Ectodermal cell (in vitro differentiated cells): ENCODE measurements at regions not wholly inside any gene's neighbourhood (a gene's known extent, or its start where the extent isn't known, plus 50 kb on each side); places are given as distances from the start of the nearest gene placed in this dataset.

Experiments used
- H3K27ac ChIP-seq: 2 replicates; pipeline ENCODE4 v1.7.0; 2013; ENCODE audit warnings: mild to moderate bottlenecking, low read depth, low read length; ENCODE audit not compliant: insufficient read depth, poor library complexity, severe bottlenecking
- H3K27me3 ChIP-seq: 2 replicates; pipeline ENCODE4 v1.7.0; 2013; ENCODE audit warnings: mild to moderate bottlenecking, low read length; ENCODE audit not compliant: insufficient read depth, control insufficient read depth, poor library complexity, severe bottlenecking
- H3K36me3 ChIP-seq: one replicate; pipeline ENCODE4 v1.7.0; 2013; ENCODE audit warnings: low read length; ENCODE audit not compliant: control insufficient read depth, insufficient read depth
- H3K4me1 ChIP-seq: one replicate; pipeline ENCODE4 v1.7.0; 2013; ENCODE audit warnings: low read length; ENCODE audit not compliant: control insufficient read depth, insufficient read depth
- H3K4me3 ChIP-seq: 2 replicates; pipeline ENCODE4 v1.7.0; 2013; ENCODE audit warnings: low read depth, low read length, control low read depth; ENCODE audit not compliant: insufficient read depth
- H3K9me3 ChIP-seq: 2 replicates; pipeline ENCODE4 v1.7.0; 2013; ENCODE audit warnings: mild to moderate bottlenecking, low read length, moderate library complexity; ENCODE audit not compliant: control insufficient read depth
- WGBS, 2 experiments: methylation state at CpG; one replicate each; pipeline ENCODE4 v1.1.7; 2013; ENCODE audit warnings: missing lambda C conversion rate in 2 of 2; 5-methylcytosine and 5-hydroxymethylcytosine counted together

- no peaks in the 10 kb centered on the region for H3K27me3 ChIP-seq
- no peaks in the 10 kb centered on the region for H3K9me3 ChIP-seq
- peaks cover 9% of the 10 kb centered on the region for H3K4me1 ChIP-seq
- WGBS, 2 experiments = 91 to 96% methylated on average over 4 of the region's 4 CpGs
- H3K36me3 ChIP-seq = no peaks in the 10 kb centered on the region
- no peak overlapping the region for H3K4me3 ChIP-seq
- H3K27ac ChIP-seq = no peak overlapping the region
Measured at GRCh38 chr2:5834501-5834900, 142.3 kb downstream of the SOX11 start.

- Histone ChIP-seq H3K27me3 (no peaks in the 10 kb centered on the region), H3K4me3 (no peak overlapping the region), H3K4me1 (peaks cover 16% of the 10 kb centered on the region), H3K9me3 (no peaks in the 10 kb centered on the region), H3K27ac (peak overlapping the region; percentile 61), H3K36me3 (no peaks in the 10 kb centered on the region)
- WGBS, 2 experiments = 49 to 60% methylated on average over 6 to 7 of the region's 7 CpGs
Measured at GRCh38 chr2:5839550-5839949, 147.4 kb downstream of the SOX11 start.

GRCh38 chr2:5841126-5841525, 148.9 kb downstream of the SOX11 start:
- Histone ChIP-seq H3K4me1 (peaks cover 12% of the 10 kb centered on the region), H3K9me3 (no peaks in the 10 kb centered on the region), H3K27ac (no peak overlapping the region), H3K4me3 (no peak overlapping the region), H3K27me3 (no peaks in the 10 kb centered on the region), H3K36me3 (no peaks in the 10 kb centered on the region)
- WGBS, 2 experiments = 85 to 90% methylated on average over 2 of the region's 2 CpGs

- WGBS, 2 experiments = 96 to 97% methylated on average over 14 of the region's 14 CpGs
- H3K9me3 ChIP-seq = no peaks in the 10 kb centered on the region
- peaks cover 10% of the 10 kb centered on the region for H3K4me1 ChIP-seq
- no peaks in the 10 kb centered on the region for H3K27me3 ChIP-seq
- H3K4me3 ChIP-seq = no peak overlapping the region
- H3K36me3 ChIP-seq = no peaks in the 10 kb centered on the region
- H3K27ac ChIP-seq = no peak overlapping the region
Measured at GRCh38 chr2:5842326-5842725, 150.1 kb downstream of the SOX11 start.

GRCh38 chr2:5845798-5846330, 153.7 kb downstream of the SOX11 start:
- Histone ChIP-seq H3K27me3 (no peaks in the 10 kb centered on the region), H3K9me3 (no peaks in the 10 kb centered on the region), H3K4me3 (no peak overlapping the region), H3K27ac (no peak overlapping the region), H3K4me1 (no peaks in the 10 kb centered on the region), H3K36me3 (no peaks in the 10 kb centered on the region)
- 94 to 96% methylated on average over 6 of the region's 6 CpGs for WGBS, 2 experiments

GRCh38 chr2:5846881-5847280, 154.7 kb downstream of the SOX11 start:
- no peaks in the 10 kb centered on the region for H3K4me1 ChIP-seq
- no peaks in the 10 kb centered on the region for H3K27me3 ChIP-seq
- no peak overlapping the region for H3K4me3 ChIP-seq
- no peaks in the 10 kb centered on the region for H3K9me3 ChIP-seq
- no peak overlapping the region for H3K27ac ChIP-seq
- H3K36me3 ChIP-seq = no peaks in the 10 kb centered on the region
- WGBS, 2 experiments = 95% methylated on average over 7 of the region's 7 CpGs

- 89 to 92% methylated on average over 3 of the region's 3 CpGs for WGBS, 2 experiments
- Histone ChIP-seq H3K36me3 (no peaks in the 10 kb centered on the region), H3K4me3 (no peak overlapping the region), H3K27me3 (no peaks in the 10 kb centered on the region), H3K9me3 (no peaks in the 10 kb centered on the region), H3K27ac (no peak overlapping the region), H3K4me1 (no peaks in the 10 kb centered on the region)
Measured at GRCh38 chr2:5849562-5849961, 157.4 kb downstream of the SOX11 start.

- H3K4me3 ChIP-seq = no peak overlapping the region
- H3K36me3 ChIP-seq = no peaks in the 10 kb centered on the region
- no peaks in the 10 kb centered on the region for H3K4me1 ChIP-seq
- H3K9me3 ChIP-seq = no peaks in the 10 kb centered on the region
- no peak overlapping the region for H3K27ac ChIP-seq
- no peaks in the 10 kb centered on the region for H3K27me3 ChIP-seq
Measured at GRCh38 chr2:5851410-5851809, 159.2 kb downstream of the SOX11 start.

- Histone ChIP-seq H3K27ac (no peak overlapping the region), H3K27me3 (no peaks in the 10 kb centered on the region), H3K4me1 (no peaks in the 10 kb centered on the region), H3K36me3 (no peaks in the 10 kb centered on the region), H3K4me3 (no peak overlapping the region), H3K9me3 (no peaks in the 10 kb centered on the region)
- WGBS, 2 experiments = 93 to 95% methylated on average over 2 of the region's 2 CpGs
Measured at GRCh38 chr2:5854797-5855196, 162.6 kb downstream of the SOX11 start.

- no peak overlapping the region for H3K27ac ChIP-seq
Measured at GRCh38 chr2:5867056-5867455, 174.9 kb downstream of the SOX11 start.

GRCh38 chr2:5868931-5869330, 176.7 kb downstream of the SOX11 start:
- Histone ChIP-seq H3K4me3 (no peak overlapping the region), H3K27ac (no peak overlapping the region), H3K36me3 (no peaks in the 10 kb centered on the region), H3K9me3 (no peaks in the 10 kb centered on the region), H3K27me3 (no peaks in the 10 kb centered on the region), H3K4me1 (no peaks in the 10 kb centered on the region)
- 85 to 92% methylated on average over 8 of the region's 8 CpGs for WGBS, 2 experiments

More at GRCh38 chr2:5867056-5867455, 174.9 kb downstream of the SOX11 start:
- Histone ChIP-seq H3K9me3 (no peaks in the 10 kb centered on the region), H3K4me3 (no peak overlapping the region), H3K36me3 (no peaks in the 10 kb centered on the region), H3K4me1 (no peaks in the 10 kb centered on the region), H3K27me3 (no peaks in the 10 kb centered on the region)
- WGBS, 2 experiments = 88 to 91% methylated on average over 9 of the region's 9 CpGs
